ENCODE measurements at regions not wholly inside any gene's neighbourhood (a gene's known extent, or its start where the extent isn't known, plus 50 kb on each side); places are given as distances from the start of the nearest gene placed in this dataset.
"Not testable (repeated sequence)": the region's sequence is repeated elsewhere in the genome, so short reads cannot be mapped to it uniquely, and the experiment has no call there.

DNA sequence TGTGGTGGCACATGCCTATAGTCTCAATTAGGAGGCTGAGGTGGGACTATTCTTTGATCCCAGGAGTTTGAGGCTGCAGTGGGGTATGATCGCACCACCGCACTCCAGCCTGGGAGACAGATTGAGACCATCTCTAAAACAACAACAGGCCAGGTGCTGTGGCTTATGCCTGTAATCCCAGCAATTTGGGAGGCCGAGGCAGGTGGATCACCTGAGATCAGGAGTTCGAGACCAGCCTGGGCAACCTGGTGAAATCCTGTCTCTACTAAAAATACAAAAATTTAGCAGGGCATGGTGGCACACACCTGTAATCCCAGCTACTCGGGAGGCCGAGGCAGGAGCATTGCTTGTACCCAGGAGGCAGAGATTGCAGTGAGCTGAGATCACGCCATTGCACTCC lies 60.6 kb upstream of the CCT8L2 start:
- not testable (repeated sequence) for TF ChIP-seq CTCF (IDR thresholded peaks at IDR 0.05); POLR2A (IDR thresholded peaks at IDR 0.05; ENCODE audit: low read length); MAZ (IDR thresholded peaks at IDR 0.05; ENCODE audit: borderline replicate concordance, low read depth, low read length); EP300 (IDR thresholded peaks at IDR 0.05); FOXS1 (CRISPR knock-in tag; IDR thresholded peaks at IDR 0.05); SREBF2 (IDR thresholded peaks at IDR 0.05); RFX5 (IDR thresholded peaks at IDR 0.05); HOXB5 (CRISPR knock-in tag; IDR thresholded peaks at IDR 0.05); REST (IDR thresholded peaks at IDR 0.05)
- TF ChIP-seq, protein P1, sequence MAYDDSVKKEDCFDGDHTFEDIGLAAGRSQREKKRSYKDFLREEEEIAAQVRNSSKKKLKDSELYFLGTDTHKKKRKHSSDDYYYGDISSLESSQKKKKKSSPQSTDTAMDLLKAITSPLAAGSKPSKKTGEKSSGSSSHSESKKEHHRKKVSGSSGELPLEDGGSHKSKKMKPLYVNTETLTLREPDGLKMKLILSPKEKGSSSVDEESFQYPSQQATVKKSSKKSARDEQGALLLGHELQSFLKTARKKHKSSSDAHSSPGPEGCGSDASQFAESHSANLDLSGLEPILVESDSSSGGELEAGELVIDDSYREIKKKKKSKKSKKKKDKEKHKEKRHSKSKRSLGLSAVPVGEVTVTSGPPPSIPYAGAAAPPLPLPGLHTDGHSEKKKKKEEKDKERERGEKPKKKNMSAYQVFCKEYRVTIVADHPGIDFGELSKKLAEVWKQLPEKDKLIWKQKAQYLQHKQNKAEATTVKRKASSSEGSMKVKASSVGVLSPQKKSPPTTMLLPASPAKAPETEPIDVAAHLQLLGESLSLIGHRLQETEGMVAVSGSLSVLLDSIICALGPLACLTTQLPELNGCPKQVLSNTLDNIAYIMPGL (CRISPR knock-in tag; IDR thresholded peaks at IDR 0.05; ENCODE audit: borderline replicate concordance): not testable (repeated sequence)
- TF ChIP-seq, protein P2, sequence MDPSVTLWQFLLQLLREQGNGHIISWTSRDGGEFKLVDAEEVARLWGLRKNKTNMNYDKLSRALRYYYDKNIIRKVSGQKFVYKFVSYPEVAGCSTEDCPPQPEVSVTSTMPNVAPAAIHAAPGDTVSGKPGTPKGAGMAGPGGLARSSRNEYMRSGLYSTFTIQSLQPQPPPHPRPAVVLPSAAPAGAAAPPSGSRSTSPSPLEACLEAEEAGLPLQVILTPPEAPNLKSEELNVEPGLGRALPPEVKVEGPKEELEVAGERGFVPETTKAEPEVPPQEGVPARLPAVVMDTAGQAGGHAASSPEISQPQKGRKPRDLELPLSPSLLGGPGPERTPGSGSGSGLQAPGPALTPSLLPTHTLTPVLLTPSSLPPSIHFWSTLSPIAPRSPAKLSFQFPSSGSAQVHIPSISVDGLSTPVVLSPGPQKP (IDR thresholded peaks at IDR 0.05; ENCODE audit: low read depth, low read length): not testable (repeated sequence)

All from A549 (cell line).